ENCODE measurements at regions not wholly inside any gene's neighbourhood (a gene's known extent, or its start where the extent isn't known, plus 50 kb on each side); places are given as distances from the start of the nearest gene placed in this dataset.

GRCh38 chr1:90564164-90564563, 152.9 kb downstream of the BARHL2 start:
- ChIA-PET POLR2A (no interaction called here), CTCF (interaction anchor here (0.9 to 2.1 kb wide), 3 partner anchors 15 to 130 kb away, joined by 3 to 10 read pairs (median 7); no protein-coding TSS in a partner anchor)
- ATAC-seq (no peak), DNase-seq (ENCODE audit: low spot score) (no peak)
- Mint-ChIP-seq H3K9me3 (no peaks in the 10 kb centered on the region), H3K4me1 (peaks cover 40% of the 10 kb centered on the region), H3K27me3 (ENCODE audit: low read depth) (peaks cover 90% of the 10 kb centered on the region), H3K36me3 (no peaks in the 10 kb centered on the region), H3K27ac (no peak overlapping the region), H3K4me3 (no peak overlapping the region)
- TF ChIP-seq NR1H2 (CRISPR knock-in tag; IDR thresholded peaks at IDR 0.05) (no peak), USF1 (CRISPR knock-in tag; IDR thresholded peaks at IDR 0.05) (no peak), TEAD1 (CRISPR knock-in tag; IDR thresholded peaks at IDR 0.05) (no peak), ERG (CRISPR knock-in tag; IDR thresholded peaks at IDR 0.05) (no peak), CREM (CRISPR knock-in tag; IDR thresholded peaks at IDR 0.05) (no peak), ATF6 (CRISPR knock-in tag; IDR thresholded peaks at IDR 0.05) (no peak), JAZF1 (CRISPR knock-in tag; IDR thresholded peaks at IDR 0.05) (no peak), MYBL2 (CRISPR knock-in tag; IDR thresholded peaks at IDR 0.05) (no peak), JUN (CRISPR knock-in tag; IDR thresholded peaks at IDR 0.05) (no peak), FOXK1 (CRISPR knock-in tag; IDR thresholded peaks at IDR 0.05) (no peak), ZNF263 (CRISPR knock-in tag; IDR thresholded peaks at IDR 0.05; ENCODE audit: low read depth) (no peak), ZNF138 (CRISPR knock-in tag; conservative IDR thresholded peaks at IDR 0.05) (no peak), SMAD4 (CRISPR knock-in tag; IDR thresholded peaks at IDR 0.05) (no peak), GABPB1 (CRISPR knock-in tag; IDR thresholded peaks at IDR 0.05) (no peak), ZNF396 (CRISPR knock-in tag; IDR thresholded peaks at IDR 0.05; ENCODE audit: borderline replicate concordance) (no peak)

- Mint-ChIP-seq H3K9me3 (no peaks in the 10 kb centered on the region), H3K27ac (no peak overlapping the region), H3K4me1 (peaks cover 45% of the 10 kb centered on the region), H3K36me3 (no peaks in the 10 kb centered on the region), H3K27me3 (ENCODE audit: low read depth) (peaks cover 92% of the 10 kb centered on the region), H3K4me3 (no peak overlapping the region)
- TF ChIP-seq ATF6 (CRISPR knock-in tag; IDR thresholded peaks at IDR 0.05): no peak
- TF ChIP-seq USF1 (CRISPR knock-in tag; IDR thresholded peaks at IDR 0.05): no peak
- no peak for TF ChIP-seq ERG (CRISPR knock-in tag; IDR thresholded peaks at IDR 0.05)
- TF ChIP-seq ZSCAN18 (CRISPR knock-in tag; IDR thresholded peaks at IDR 0.05): no peak
- ChIA-PET POLR2A (no interaction called here), CTCF (interaction anchor here (1.4 to 1.7 kb wide), 2 partner anchors 17 to 29 kb away, joined by 6 to 8 read pairs; no protein-coding TSS in a partner anchor)
- ATAC-seq (no peak), DNase-seq (ENCODE audit: low spot score) (no peak)
Observed at GRCh38 chr1:90562892-90563291, 154.2 kb downstream of the BARHL2 start.

Data from WTC11 (cell line).